HG03558 (cell line): ENCODE measurements at regions not wholly inside any gene's neighbourhood (a gene's known extent, or its start where the extent isn't known, plus 50 kb on each side); places are given as distances from the start of the nearest gene placed in this dataset.
"Not testable (repeated sequence)": the region's sequence is repeated elsewhere in the genome, so short reads cannot be mapped to it uniquely, and the experiment has no call there.

ENCODE experiments used
- ATAC-seq: cut with Tn5 transposase; IDR thresholded peaks from one replicate; pipeline ENCODE4 v1.9.1; 2021; ENCODE audit warnings: moderate number of reproducible peaks; ENCODE audit not compliant: unreplicated experiment; ENCODE audit errors: extremely low read depth

DNA sequence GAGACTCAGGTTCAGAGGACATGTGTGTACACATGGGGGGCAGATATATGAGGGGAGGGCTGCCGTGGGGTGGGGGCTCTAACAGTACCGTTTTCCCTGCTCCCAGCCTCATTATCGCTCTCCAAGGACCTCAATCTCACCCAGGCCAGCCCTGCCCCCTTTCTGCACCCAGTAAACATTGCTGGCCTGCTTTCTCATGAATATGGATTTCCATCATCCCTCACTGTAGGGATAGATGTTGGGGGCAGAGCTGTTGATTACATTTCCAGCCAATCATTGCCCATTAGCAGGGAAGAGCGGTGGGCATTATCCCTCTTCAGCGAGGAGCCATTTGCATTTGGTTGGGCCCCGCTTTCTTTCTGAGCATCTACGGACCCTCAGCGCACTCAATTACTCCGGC, 273.8 kb downstream of the RPS6KC1 start:
- ATAC-seq: no peak

- ATAC-seq: no peak
These were observed 274.4 kb downstream of the RPS6KC1 start for GRCh38 chr1:213325482-213325881.

DNA sequence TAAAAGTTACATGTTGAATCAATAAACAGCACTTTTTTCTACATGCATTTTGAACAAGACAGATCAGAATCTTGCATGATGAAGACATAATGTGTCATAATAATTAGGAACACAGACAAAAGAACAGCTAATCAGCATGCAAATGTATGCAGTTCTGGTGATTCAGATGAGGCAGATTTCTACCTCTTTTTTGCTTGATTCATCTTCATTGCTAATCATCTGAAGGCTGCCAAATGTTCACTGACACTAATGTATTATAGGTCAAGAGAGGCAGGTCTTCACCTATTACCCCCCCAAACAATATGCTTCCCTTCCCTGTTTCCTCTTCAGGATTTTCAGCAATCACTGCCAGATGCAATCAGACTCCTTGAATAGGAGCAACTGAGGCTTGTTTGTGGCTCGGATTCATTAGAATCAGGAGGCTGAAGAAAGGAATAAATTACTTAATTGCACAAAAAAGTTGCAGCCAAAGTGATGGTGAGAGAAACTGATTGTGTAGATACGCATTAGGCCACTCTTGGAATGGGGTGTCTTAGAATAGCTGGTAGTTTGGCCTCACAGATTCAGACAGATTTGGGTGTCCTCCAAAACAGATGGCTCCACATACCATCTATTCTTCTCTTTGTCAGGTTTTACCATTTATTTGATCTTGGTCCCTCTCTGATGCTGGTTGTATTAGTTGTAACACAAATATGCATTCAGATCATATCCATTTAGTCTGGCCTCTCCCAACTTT, 275.4 kb downstream of the RPS6KC1 start:
- ATAC-seq: no peak

DNA sequence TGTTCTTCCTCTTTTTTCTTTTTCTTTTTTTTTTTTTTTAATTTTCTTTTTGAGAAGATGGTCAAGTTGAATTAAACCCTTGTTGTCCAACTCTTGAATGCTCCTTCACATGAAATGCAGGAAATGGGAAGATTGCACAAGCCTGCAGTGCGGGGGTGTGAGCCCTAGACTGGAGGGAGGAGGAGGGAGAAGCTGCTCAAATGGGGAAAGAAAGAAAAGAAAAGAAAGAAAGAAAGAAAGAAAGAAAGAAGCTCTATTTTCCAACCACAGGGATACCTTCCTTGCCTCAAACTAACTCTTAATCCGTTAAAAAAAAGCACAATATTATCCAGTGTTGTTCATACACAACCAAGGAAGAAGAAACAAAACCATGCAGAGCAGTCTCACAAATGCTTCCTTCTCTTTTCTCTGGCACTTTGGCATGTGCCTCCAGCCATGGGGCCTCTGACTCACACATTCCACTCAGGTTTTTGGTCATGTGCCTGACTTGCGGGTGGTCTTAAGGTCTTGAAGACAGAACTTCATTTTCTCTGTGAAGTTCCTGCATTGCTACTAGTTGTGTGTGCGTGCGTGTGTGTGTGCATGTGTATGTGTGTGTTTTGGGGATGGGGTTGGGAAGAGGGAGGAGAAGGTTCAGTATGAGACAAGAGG, 276.1 kb downstream of the RPS6KC1 start:
- ATAC-seq: no peak

- ATAC-seq: no peak
These were observed 278.5 kb downstream of the RPS6KC1 start for GRCh38 chr1:213329406-213330008.

DNA sequence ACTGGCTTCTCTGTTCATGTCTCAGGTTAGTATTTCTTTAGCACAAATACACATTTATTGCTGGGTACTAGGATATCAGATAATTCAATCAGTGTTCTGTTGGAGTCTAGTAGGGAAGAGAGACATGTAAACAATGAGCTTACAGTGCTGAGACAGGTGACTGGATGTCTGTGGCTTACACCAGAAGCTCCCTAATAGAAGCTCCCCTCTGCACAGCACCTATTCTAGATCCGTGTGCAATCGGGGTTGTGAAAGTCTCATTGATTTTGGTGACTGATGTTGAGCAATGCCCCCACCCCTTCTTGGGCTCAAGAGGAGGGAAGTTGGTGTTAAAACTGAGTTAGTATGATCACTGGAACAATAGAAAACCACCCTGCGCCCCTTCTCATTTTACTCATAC, 279.2 kb downstream of the RPS6KC1 start:
- ATAC-seq: no peak

- ATAC-seq: no peak
These were observed 280.7 kb downstream of the RPS6KC1 start for GRCh38 chr1:213331631-213332175.

GRCh38 chr1:213332491-213332890, 281.4 kb downstream of the RPS6KC1 start:
- ATAC-seq: no peak

DNA sequence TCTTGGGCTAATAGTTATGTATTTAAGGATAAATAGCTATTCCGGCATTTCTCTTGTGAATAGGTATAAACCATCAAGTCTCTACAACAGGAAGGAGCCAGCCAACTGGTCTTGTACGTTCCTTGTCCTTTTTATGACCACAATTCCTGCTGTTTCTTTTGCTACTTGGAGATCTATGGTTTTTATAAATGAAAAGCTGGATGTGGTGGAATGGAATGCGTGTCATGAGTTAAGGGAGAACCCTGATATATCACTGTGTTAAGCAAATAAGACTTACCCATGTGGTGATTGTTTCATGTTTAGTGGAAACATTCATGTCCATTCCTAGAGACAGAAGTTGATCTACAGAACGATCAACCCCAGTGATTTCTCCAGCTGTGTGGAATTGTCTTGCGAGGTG, 282.1 kb downstream of the RPS6KC1 start:
- no peak for ATAC-seq

DNA sequence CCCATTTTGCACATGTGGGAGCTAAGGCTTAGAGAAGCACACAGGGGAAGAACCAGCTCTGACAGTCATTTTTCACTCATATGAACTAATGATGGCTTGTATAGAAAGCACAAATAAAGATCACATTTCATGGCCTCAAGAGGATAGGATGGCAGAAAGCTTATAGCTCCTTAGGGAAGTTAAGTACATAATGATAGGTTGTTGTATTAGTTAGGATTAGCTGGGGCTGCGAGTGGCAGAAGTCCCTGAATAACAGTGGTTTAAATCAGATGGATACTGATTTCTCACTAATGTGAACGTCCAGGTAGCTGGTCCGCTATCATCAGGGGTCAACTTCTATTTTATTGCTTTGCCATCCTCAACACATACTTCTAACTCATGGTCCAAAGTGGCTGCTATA, 284.0 kb downstream of the RPS6KC1 start:
- no peak for ATAC-seq

GRCh38 chr1:213337025-213337678, 286.1 kb downstream of the RPS6KC1 start:
- no peak for ATAC-seq

GRCh38 chr1:213340593-213340992, 289.6 kb downstream of the RPS6KC1 start:
- no peak for ATAC-seq

GRCh38 chr1:213345621-213346020, 294.6 kb downstream of the RPS6KC1 start:
- ATAC-seq: no peak

DNA sequence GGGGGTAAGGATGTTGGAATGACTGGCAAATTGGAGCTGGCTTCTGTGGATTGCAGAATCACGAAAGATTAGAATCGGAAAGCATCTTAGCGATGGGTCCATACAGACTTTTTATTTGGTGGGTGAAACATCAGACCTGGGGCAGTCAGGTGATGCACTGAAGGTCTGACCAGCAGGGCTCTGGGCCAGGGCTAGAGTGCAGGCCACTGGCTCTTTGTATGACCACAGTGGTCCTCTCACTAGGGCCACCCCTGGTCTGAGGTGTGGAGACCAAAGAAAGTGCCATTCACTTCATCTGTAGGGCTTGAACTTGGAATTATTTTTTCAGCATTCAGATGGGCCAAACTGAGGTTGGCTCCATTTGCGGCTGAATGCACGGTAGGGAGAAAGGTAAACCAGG, 306.4 kb downstream of the RPS6KC1 start:
- ATAC-seq: no peak

GRCh38 chr1:213358368-213358767, 307.3 kb downstream of the RPS6KC1 start:
- not testable (repeated sequence) for ATAC-seq

GRCh38 chr1:213362598-213362997, 311.6 kb downstream of the RPS6KC1 start:
- ATAC-seq: no peak

- no peak for ATAC-seq
These were observed 315.2 kb downstream of the RPS6KC1 start for GRCh38 chr1:213366141-213366831.

DNA sequence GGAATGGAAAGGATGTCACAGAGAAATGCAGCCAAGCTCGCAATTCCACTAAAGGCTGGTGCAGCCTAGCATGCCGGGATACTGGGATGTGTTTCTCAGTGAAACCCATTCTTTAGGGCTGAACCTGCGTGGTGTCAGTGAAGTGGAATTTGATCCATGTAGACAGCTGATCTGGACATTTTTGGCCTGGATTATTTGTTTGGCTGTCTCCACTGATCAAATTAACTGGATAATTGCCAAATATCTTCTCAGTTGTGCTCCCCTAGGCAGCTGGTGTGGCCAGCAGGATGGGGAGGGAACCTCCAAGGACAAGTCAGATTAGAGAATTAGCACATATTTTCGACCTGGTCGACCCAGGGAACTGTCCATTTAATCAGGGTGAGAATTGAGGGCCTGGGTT, 318.4 kb downstream of the RPS6KC1 start:
- no peak for ATAC-seq

DNA sequence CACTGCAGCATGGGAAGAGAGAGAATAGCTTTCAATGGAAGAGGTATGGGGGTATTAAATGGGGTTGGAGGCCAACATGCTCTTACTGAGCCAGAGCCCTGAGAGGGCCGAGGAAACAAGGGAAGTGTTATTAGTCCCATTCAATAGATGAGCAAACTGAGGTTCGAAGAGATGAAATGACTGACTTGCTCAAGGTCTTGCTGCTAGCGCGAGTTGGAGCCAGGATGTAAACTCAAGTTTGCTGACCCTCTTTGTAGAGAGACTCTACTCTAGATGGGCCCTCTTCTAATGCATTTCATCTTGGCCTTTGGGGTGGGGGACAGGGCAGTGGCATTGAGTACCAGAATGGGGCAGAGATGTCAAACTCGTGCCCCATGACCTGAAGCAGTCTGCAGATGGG, 319.5 kb downstream of the RPS6KC1 start:
- ATAC-seq: no peak

GRCh38 chr1:213371525-213371846, 320.4 kb downstream of the RPS6KC1 start:
- no peak for ATAC-seq
